Tibial nerve (tissue), 3 donors: ENCODE measurements at regions not wholly inside any gene's neighbourhood (a gene's known extent, or its start where the extent isn't known, plus 50 kb on each side); places are given as distances from the start of the nearest gene placed in this dataset.

Experiments used
- POLR2A ChIP-seq, 2 donors: fragments of 450-650 bp; IDR thresholded peaks; one replicate each; pipeline ENCODE4 v1.6.1; 2017; ENCODE audit warnings: antibody characterized with exemption in 2 of 2, mild to moderate bottlenecking in 2 of 2, moderate library complexity in 2 of 2
- TF ChIP-seq, protein P1 (sequence below), 5 experiments: fragments of 200-600 bp in 3 of 5; fragments of 450-650 bp in 2 of 5; sonication (generic) in 3 of 5; IDR thresholded peaks; one replicate each; pipeline ENCODE4 v1.5.1; 2016 to 2019; ENCODE audit warnings: antibody characterized with exemption in 5 of 5, mild to moderate bottlenecking in 3 of 5, moderate library complexity in 2 of 5

DNA sequence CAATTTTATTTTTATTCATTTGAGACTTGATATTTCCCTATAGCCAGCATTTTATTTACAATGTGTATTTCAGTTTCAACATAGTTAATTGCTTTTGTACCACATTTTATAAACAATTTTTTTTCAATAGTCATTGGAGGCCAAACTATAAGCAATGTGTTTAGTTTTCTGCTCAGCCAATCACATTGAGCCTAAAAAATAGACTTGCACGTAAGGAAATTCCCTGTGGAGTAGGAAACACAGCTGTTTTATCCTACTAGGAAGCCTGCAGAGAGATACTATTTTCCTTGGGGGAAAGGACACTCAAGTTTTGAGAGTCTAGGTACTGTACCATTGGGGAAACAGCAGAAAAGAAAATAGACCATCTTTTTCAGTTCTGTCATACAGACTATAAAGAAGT, 410.2 kb upstream of the GOT2 start:
- TF ChIP-seq, protein P1, sequence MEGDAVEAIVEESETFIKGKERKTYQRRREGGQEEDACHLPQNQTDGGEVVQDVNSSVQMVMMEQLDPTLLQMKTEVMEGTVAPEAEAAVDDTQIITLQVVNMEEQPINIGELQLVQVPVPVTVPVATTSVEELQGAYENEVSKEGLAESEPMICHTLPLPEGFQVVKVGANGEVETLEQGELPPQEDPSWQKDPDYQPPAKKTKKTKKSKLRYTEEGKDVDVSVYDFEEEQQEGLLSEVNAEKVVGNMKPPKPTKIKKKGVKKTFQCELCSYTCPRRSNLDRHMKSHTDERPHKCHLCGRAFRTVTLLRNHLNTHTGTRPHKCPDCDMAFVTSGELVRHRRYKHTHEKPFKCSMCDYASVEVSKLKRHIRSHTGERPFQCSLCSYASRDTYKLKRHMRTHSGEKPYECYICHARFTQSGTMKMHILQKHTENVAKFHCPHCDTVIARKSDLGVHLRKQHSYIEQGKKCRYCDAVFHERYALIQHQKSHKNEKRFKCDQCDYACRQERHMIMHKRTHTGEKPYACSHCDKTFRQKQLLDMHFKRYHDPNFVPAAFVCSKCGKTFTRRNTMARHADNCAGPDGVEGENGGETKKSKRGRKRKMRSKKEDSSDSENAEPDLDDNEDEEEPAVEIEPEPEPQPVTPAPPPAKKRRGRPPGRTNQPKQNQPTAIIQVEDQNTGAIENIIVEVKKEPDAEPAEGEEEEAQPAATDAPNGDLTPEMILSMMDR (IDR thresholded peaks at IDR 0.05): no peak
- TF ChIP-seq POLR2A (IDR thresholded peaks at IDR 0.05): no peak
